ENCODE measurements at regions not wholly inside any gene's neighbourhood (a gene's known extent, or its start where the extent isn't known, plus 50 kb on each side); places are given as distances from the start of the nearest gene placed in this dataset.

- H3K4me3 ChIP-seq = no peak overlapping the region
- H3K79me2 ChIP-seq (replicated peaks; ENCODE audit: insufficient read depth) = no peaks in the 10 kb centered on the region
- Mint-ChIP-seq H3K9me3 (no peaks in the 10 kb centered on the region; the same call in 2 of the 3 replicates), H3K4me3 (no peak overlapping the region), H3K4me1 (no peaks in the 10 kb centered on the region), H3K36me3 (ENCODE audit: low read depth) (no peaks in the 10 kb centered on the region), H3K27ac (no peak overlapping the region), H3K27me3 (ENCODE audit: insufficient read depth, low read depth, poor library complexity) (peaks cover 5% of the 10 kb centered on the region)
- no peak overlapping the region for H3K4me2 ChIP-seq
- no peak overlapping the region for H3K27ac ChIP-seq (ENCODE audit: low read depth)
- no peaks in the 10 kb centered on the region for H3F3A ChIP-seq (replicated peaks; ENCODE audit: low read depth)
- no peaks in the 10 kb centered on the region for H3K36me3 ChIP-seq (ENCODE audit: insufficient read depth)
- DNase-seq (ENCODE audit: low spot score) = no peak
- H3K27me3 ChIP-seq (ENCODE audit: insufficient read depth) = no peaks in the 10 kb centered on the region
- H3K9me2 ChIP-seq (ENCODE audit: insufficient read depth) = no peaks in the 10 kb centered on the region
- no peaks in the 10 kb centered on the region for H4K20me1 ChIP-seq (replicated peaks; ENCODE audit: insufficient read depth)
- TF ChIP-seq STAT1 (IDR thresholded peaks at IDR 0.05; ENCODE audit: unreplicated experiment) (no peak), REST (IDR thresholded peaks at IDR 0.05; ENCODE audit: unreplicated experiment) (no peak), EZH2phosphoT487 (IDR thresholded peaks at IDR 0.05; ENCODE audit: unreplicated experiment) (no peak), ZNF331 (CRISPR knock-in tag; IDR thresholded peaks at IDR 0.05; ENCODE audit: low read depth) (no peak), NANOG (IDR thresholded peaks at IDR 0.05; ENCODE audit: borderline replicate concordance) (no peak), ZNF462 (CRISPR knock-in tag; IDR thresholded peaks at IDR 0.05) (no peak), CREB1 (CRISPR knock-in tag; IDR thresholded peaks at IDR 0.05; ENCODE audit: low read depth) (no peak), ETS1 (IDR thresholded peaks at IDR 0.05) (no peak), JUNB (IDR thresholded peaks at IDR 0.05; ENCODE audit: unreplicated experiment) (no peak), POLR2AphosphoS5 (IDR thresholded peaks at IDR 0.05; ENCODE audit: low read depth) (no peak), ZNF114 (CRISPR knock-in tag; IDR thresholded peaks at IDR 0.05) (no peak), EZH2 (IDR thresholded peaks at IDR 0.05; ENCODE audit: low read depth, unreplicated experiment) (no peak), CTCF (conservative IDR thresholded peaks at IDR 0.05; ENCODE audit: low read depth in 2 of 2) (no peak)
- no peak overlapping the region for H2AFZ ChIP-seq
- peak; percentile 43; the same call in 2 of the 3 replicates for ATAC-seq
- no peaks in the 10 kb centered on the region for H3K4me1 ChIP-seq (ENCODE audit: insufficient read depth)
These were observed 220.4 kb upstream of the IRX4 start for GRCh38 chr5:2102819-2103776.

Measured in GM23338 (cell line).